Activated naive CD8-positive, alpha-beta T cell treated with anti-CD3 and anti-CD28 coated beads, Interleukin-2, amount 10 ng/mL, durations not matched to agents 7 days and 5 days (primary cell): ENCODE measurements at regions not wholly inside any gene's neighbourhood (a gene's known extent, or its start where the extent isn't known, plus 50 kb on each side); places are given as distances from the start of the nearest gene placed in this dataset.

Source experiments
- ATAC-seq: fragments of 150-1000 bp; cut with Tn5 transposase; one replicate; pipeline ENCODE4 v1.10.0; 2021; ENCODE audit warnings: low read depth, moderate library complexity
- POLR2A ChIA-PET: fragments of 350-600 bp; sonication (Branson Sonifier 250); formaldehyde crosslinking; loops from one replicate; lab custom pipeline; 2021; ENCODE audit warnings: antibody characterized with exemption; lab: Charles Lee
- DNase-seq: peaks from one replicate; pipeline ENCODE4 v3.0.0; 2021
- H3K27ac Mint-ChIP-seq: one replicate; pipeline ENCODE4 v1.8.0; 2022; ENCODE audit warnings: mild to moderate bottlenecking, mixed read lengths
- H3K27me3 Mint-ChIP-seq: one replicate; pipeline ENCODE4 v1.8.0; 2022; ENCODE audit warnings: mild to moderate bottlenecking, moderate library complexity, mixed read lengths
- H3K36me3 Mint-ChIP-seq: one replicate; pipeline ENCODE4 v1.8.0; 2021; ENCODE audit warnings: mild to moderate bottlenecking, mixed read lengths
- H3K4me1 Mint-ChIP-seq: one replicate; pipeline ENCODE4 v1.8.0; 2021; ENCODE audit warnings: mixed read lengths
- H3K4me3 Mint-ChIP-seq: one replicate; pipeline ENCODE4 v1.8.0; 2022; ENCODE audit warnings: mild to moderate bottlenecking, moderate library complexity, mixed read lengths
- H3K9me3 Mint-ChIP-seq: one replicate; pipeline ENCODE4 v1.8.0; 2021; ENCODE audit warnings: mixed read lengths

DNA sequence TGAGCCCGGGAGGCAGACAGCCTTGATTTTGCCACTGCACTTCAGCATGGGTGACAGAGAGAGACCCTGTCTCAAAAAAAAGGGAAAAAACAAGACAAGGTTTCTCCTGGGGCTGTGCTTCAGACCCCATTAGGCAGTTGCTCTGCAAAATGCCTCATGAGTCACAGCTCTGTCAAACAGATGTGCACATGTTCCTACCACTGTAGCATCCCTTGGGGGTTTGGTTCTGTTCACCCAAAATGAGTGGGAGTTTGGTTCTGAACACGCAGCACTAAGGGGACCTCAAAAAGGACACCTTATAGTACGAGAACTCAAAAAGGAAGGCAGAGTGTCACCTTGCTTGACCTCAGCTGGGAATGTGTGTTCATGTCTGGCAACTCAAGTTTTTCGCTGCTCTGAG, 134.9 kb downstream of the RPIA start:
- H3K9me3 Mint-ChIP-seq, result no peaks in the 10 kb centered on the region
- H3K36me3 Mint-ChIP-seq, result no peaks in the 10 kb centered on the region
- H3K27me3 Mint-ChIP-seq, result peaks cover 4% of the 10 kb centered on the region
- no peak for ATAC-seq
- no peak overlapping the region for H3K4me3 Mint-ChIP-seq
- DNase-seq, result no peak
- POLR2A ChIA-PET, result no interaction called here
- no peak overlapping the region for H3K27ac Mint-ChIP-seq
- no peaks in the 10 kb centered on the region for H3K4me1 Mint-ChIP-seq

DNA sequence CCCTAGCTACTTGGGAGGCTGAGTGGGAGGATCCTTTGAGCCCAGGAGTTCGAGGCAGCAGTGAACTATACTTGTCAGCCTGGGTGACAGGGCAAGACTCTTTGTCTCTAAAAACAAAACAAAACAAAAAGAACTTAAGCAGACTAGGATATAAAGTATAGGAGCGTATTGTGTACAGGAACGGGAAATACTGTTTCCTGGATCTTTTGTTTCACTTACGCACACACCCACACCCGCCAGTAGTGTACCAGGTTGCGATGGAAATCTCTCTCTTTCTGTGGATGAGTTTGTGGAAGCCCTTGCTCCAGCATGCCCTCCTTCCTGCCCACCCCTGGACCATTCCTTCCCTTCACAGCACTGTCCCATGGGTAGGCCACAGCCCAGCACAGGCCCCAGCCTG, 136.3 kb downstream of the RPIA start:
- POLR2A ChIA-PET, result no interaction called here
- ATAC-seq (no peak), DNase-seq (no peak)
- Mint-ChIP-seq H3K36me3 (no peaks in the 10 kb centered on the region), H3K27me3 (peaks cover 4% of the 10 kb centered on the region), H3K4me3 (no peak overlapping the region), H3K4me1 (no peaks in the 10 kb centered on the region), H3K9me3 (no peaks in the 10 kb centered on the region), H3K27ac (no peak overlapping the region)

DNA sequence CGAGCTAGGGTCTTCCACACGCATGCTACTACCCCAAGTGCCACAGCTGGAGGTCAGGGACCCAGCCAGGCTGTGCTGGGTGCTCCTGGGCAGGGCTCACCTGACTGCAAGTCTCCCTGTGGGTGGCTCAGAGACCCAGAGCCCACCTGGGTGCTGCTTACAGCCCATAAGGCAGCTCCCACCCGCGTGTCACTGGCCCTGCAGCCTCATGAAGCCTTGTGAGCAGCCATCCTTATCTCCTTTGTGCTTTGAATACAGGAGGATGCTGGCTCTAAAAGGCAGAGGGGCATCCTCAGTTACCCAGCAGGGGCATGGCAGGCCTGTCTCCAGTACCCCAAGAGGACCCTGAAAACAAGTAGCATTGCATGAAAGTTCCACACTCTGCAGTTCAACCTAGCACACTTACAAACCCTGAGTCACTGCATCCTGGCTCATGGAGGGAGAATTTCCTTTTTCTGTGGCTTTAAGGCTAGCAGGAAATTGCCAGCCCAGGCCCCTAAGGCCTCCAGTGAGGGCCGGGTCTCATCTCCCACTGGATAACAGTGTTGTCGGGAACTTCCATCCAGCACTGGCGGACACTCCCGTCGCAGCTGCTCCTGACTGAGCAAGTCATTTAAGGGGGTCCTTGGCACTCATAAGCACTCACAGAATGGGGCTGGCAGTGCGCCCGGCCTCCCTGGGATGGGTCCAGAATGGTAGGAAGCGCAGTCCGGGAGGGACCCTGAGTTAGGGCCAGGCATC, 137.1 kb downstream of the RPIA start:
- Mint-ChIP-seq H3K4me3 (no peak overlapping the region), H3K27me3 (peaks cover 4% of the 10 kb centered on the region), H3K27ac (no peak overlapping the region), H3K36me3 (no peaks in the 10 kb centered on the region), H3K4me1 (no peaks in the 10 kb centered on the region), H3K9me3 (no peaks in the 10 kb centered on the region)
- ATAC-seq, result no peak
- no peak for DNase-seq
- POLR2A ChIA-PET, result no interaction called here

DNA sequence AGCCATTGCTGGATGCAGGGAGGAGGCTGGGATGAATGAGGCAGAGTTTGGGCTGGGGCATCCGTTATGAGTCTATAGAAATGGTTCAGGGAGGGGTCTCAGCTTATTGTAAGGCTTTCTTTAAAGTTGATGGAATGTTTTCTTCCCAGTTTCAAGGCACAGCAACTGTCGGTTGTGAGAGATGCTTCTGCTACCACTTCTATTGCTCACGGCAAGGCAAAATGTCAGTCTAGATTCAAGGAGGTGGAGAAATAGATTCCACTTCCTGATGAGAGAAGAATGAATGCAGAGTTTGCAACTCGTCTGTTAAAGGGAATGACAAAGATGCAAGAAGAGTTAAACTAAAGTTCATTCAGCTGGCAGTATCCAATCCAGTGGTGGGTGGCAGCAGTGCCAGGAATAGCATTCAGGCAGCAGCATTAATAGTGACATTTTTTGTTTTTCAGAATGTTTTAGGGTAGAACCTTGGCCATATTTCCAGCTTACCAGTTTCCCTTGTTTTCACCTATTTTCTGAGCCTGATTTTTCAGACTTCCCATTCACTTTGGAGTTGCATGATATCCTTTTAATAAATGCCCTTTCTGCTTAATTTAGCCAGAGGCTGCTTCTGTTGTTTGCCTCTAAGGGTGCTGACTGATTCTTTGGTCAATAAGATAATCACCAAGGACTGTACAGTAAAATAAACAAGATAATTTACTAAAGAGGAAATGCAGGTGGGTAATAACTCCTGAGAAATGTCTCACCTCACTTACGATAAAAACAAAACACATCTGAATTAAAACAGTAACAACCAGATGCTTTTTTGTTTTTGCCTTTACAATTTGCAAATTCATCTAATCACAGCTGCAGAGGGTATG, 138.4 kb downstream of the RPIA start:
- POLR2A ChIA-PET, result no interaction called here
- Mint-ChIP-seq H3K27me3 (peaks cover 7% of the 10 kb centered on the region), H3K4me1 (no peaks in the 10 kb centered on the region), H3K27ac (no peak overlapping the region), H3K4me3 (no peak overlapping the region), H3K9me3 (no peaks in the 10 kb centered on the region), H3K36me3 (no peaks in the 10 kb centered on the region)
- DNase-seq (no peak), ATAC-seq (no peak)

DNA sequence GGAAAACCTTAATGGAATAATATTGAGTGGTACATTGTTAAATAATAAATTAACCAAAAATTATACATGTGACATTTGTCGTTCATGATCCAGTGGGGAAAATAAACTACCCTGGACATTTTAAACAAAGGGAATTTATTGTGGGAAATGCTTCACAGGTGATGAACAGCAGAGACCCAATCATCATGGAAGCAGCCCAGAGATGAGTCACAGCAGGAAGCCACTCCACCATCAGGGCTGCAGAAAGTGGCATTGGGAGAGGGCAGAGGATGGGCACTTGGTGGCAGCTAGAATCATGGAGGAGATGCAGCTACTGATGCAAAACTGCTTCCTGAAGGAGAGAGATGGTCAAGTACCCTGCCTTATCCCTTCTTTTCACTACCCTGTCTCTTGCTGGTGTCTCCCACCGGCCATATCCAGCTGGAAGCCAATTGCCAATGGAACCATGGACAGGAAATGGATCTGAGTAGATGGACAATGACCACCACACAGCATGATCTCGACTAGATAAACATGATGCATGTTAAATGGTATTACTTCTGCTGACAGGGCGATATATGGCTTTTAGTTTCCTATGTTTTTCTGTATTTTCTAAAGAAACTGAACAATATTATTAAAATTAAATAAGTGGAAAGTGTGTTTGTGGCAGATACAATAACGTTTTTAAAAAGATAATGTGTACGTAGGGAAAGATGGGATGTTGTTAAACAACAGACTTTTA, 139.8 kb downstream of the RPIA start:
- Mint-ChIP-seq H3K27me3 (peaks cover 7% of the 10 kb centered on the region), H3K36me3 (no peaks in the 10 kb centered on the region), H3K27ac (no peak overlapping the region), H3K4me1 (no peaks in the 10 kb centered on the region), H3K9me3 (no peaks in the 10 kb centered on the region), H3K4me3 (no peak overlapping the region)
- ATAC-seq (no peak), DNase-seq (no peak)
- POLR2A ChIA-PET, result no interaction called here

DNA sequence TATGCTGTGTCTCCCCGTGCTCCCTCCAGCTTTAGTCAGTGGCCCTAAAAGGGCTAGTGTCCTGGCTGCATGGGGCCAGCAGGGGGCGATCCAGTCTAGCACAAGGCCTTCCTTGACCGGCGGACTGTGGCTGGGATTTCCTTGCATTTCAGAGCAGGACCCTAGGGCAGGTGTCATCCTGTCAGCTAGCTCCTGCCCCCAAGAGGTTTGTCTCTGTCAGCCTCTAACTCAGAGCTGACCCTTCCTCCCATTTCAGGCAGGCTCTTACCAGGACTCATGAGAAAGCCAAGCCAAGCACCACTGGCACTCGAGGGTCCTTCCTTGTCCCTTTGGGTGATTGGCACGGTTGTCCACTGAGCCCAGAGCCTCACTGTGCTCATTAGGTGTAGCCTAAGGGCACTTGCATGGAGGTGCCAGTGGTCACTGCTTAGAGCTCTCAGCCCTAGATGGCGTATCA, 140.3 kb downstream of the RPIA start:
- DNase-seq, result peak; percentile 55
- peak; percentile 73 for ATAC-seq
- Mint-ChIP-seq H3K27ac (no peak overlapping the region), H3K4me3 (no peak overlapping the region), H3K36me3 (no peaks in the 10 kb centered on the region), H3K4me1 (no peaks in the 10 kb centered on the region), H3K9me3 (no peaks in the 10 kb centered on the region), H3K27me3 (peaks cover 7% of the 10 kb centered on the region)
- POLR2A ChIA-PET, result no interaction called here

DNA sequence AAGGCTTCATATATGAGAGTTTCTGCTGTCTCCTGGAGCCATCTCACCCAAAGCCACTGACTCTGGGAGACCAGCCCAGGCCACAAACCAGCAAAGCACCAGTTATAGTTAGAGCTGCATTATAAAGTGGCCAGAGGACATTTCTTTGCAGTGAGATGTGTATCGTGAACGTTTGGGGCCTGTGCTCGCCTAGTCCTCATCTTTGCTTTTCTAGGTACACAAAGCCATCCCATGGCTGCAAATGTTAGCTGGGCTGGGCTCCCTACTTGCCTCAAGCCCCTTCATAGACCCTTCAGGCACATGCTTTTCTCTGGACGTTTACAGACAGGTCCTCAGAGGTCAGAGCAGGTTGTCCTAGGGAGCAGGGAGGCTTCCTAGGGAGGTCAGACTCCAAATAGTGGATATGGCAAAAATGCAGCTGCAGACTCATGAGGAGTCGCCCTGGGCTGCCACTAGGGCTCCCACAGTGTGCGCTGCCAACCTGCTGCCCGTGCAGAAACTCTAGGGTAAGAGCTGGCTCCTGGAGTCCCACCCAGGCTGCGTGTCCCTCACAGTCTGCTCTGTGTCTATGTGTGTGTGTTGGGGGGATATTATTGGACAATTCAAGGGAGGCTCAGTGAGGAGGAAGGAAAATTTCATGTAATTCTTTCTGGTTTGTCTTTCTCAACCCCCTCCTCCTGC, 141.0 kb downstream of the RPIA start:
- H3K27ac Mint-ChIP-seq, result no peak overlapping the region
- no peak overlapping the region for H3K4me3 Mint-ChIP-seq
- H3K36me3 Mint-ChIP-seq, result no peaks in the 10 kb centered on the region
- H3K9me3 Mint-ChIP-seq, result no peaks in the 10 kb centered on the region
- ATAC-seq, result no peak
- DNase-seq, result no peak
- H3K4me1 Mint-ChIP-seq, result no peaks in the 10 kb centered on the region
- H3K27me3 Mint-ChIP-seq, result peaks cover 7% of the 10 kb centered on the region
- POLR2A ChIA-PET, result no interaction called here

DNA sequence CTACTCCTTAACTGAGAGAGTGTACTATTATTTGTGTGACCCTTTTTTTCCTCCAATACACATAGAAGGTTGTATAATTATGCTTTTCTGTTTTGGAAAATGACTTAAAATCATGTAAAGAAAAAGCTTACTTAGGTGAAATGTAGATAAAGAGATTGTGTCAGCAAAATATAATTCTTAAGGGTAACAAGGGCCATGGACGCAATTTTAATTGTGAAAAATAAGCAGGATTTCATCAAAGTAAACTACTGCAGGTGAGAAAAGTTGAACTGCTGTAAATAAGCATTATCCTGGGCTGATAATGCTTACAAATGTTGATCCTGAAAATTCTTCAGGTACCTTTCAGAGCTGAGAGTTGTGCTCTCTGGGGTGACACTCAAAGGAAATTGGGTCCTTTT, 141.5 kb downstream of the RPIA start:
- Mint-ChIP-seq H3K36me3 (no peaks in the 10 kb centered on the region), H3K27ac (no peak overlapping the region), H3K27me3 (peaks cover 7% of the 10 kb centered on the region), H3K4me3 (no peak overlapping the region), H3K9me3 (no peaks in the 10 kb centered on the region), H3K4me1 (no peaks in the 10 kb centered on the region)
- DNase-seq (no peak), ATAC-seq (no peak)
- POLR2A ChIA-PET, result no interaction called here

DNA sequence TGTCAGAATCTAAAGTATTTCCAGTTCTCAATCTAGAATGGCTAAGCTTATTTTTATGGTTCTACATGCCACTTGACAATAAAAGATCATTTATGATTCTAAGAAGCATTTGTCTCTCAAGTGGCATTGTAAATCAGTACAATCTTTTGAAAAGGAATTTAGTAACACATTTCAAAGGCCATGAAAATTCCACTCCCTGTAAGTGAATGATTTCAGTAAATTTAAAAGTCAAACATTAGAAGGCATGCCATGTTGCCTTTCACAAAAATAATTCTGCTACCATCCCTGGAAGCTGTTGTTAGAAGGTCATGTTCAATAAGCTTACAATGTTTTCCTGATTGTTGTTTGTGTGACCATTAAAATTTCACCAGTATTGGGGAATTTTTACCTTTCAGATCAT, 142.9 kb downstream of the RPIA start:
- peaks cover 10% of the 10 kb centered on the region for H3K27me3 Mint-ChIP-seq
- H3K4me3 Mint-ChIP-seq, result no peak overlapping the region
- H3K9me3 Mint-ChIP-seq, result no peaks in the 10 kb centered on the region
- DNase-seq (no peak), ATAC-seq (no peak)
- H3K27ac Mint-ChIP-seq, result no peak overlapping the region
- POLR2A ChIA-PET, result no interaction called here
- H3K36me3 Mint-ChIP-seq, result no peaks in the 10 kb centered on the region
- no peaks in the 10 kb centered on the region for H3K4me1 Mint-ChIP-seq

DNA sequence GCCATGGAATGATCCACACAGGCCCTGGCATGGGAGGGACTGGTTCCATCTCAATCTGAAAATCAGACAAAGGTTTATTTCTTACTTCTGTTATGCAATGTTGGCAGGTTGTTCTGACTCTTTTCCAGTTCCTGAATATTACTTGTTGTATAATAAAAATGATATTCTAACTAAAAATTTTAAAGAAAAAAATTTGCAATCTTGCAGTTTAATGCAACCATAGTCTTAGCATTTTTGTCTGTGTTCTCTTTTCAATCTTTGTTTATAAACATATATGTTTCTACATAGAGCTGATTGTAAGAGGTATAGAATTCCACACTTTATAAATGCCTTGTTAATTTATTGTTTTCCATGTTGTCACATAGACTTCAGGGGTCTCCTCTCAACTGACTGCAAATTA, 143.4 kb downstream of the RPIA start:
- POLR2A ChIA-PET, result no interaction called here
- DNase-seq, result no peak

DNA sequence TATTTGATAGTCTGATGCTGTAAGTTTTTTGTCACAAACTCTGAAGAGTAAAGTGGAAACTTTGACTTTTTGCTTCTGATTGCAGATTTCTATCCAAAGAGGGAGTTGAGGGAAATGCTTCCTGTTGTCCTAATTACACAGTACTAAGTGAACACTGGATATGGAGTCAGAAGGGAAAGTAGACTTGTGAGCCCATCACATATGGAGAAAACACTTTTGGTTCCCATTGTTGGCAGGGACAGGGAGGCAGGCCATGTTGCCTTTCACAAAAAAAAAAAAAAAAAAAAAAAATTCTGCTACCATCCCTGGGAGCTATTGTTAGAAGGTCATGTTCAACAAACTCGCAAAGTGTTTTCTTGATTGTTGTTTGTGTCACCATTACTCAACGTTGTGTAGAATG, 144.3 kb downstream of the RPIA start:
- ATAC-seq, result no peak
- Mint-ChIP-seq H3K9me3 (no peaks in the 10 kb centered on the region), H3K4me3 (no peak overlapping the region), H3K4me1 (no peaks in the 10 kb centered on the region), H3K27me3 (peaks cover 8% of the 10 kb centered on the region), H3K27ac (no peak overlapping the region), H3K36me3 (no peaks in the 10 kb centered on the region)
- POLR2A ChIA-PET, result no interaction called here
- no peak for DNase-seq

More for the DNA sequence above, 143.4 kb downstream of the RPIA start:
- ATAC-seq, result no peak
- Mint-ChIP-seq H3K9me3 (no peaks in the 10 kb centered on the region), H3K27me3 (peaks cover 10% of the 10 kb centered on the region), H3K4me3 (no peak overlapping the region), H3K27ac (no peak overlapping the region), H3K4me1 (no peaks in the 10 kb centered on the region), H3K36me3 (no peaks in the 10 kb centered on the region)

DNA sequence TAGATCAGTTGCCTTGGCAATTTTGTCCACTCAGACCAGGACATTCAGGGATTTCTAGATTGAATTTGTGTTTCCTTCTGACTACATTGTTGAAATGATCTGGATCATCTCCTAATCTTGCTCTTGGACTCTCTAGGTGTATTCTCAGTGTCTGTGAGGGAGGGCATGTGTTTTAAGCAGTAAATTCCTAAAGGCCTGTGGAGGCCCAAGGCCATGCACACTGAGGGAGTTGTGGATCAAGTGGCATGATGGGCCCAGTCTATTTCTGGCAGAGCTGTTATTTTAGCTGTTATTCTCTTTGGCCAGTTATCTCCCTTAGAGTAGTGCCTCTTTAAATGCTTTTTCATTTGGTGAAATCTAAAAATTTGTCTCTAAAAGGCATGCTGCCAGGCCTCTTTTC, 144.9 kb downstream of the RPIA start:
- POLR2A ChIA-PET, result no interaction called here
- DNase-seq, result no peak
- no peak overlapping the region for H3K4me3 Mint-ChIP-seq
- H3K4me1 Mint-ChIP-seq, result no peaks in the 10 kb centered on the region
- H3K27me3 Mint-ChIP-seq, result peaks cover 8% of the 10 kb centered on the region
- H3K36me3 Mint-ChIP-seq, result no peaks in the 10 kb centered on the region
- no peaks in the 10 kb centered on the region for H3K9me3 Mint-ChIP-seq
- no peak for ATAC-seq
- no peak overlapping the region for H3K27ac Mint-ChIP-seq

DNA sequence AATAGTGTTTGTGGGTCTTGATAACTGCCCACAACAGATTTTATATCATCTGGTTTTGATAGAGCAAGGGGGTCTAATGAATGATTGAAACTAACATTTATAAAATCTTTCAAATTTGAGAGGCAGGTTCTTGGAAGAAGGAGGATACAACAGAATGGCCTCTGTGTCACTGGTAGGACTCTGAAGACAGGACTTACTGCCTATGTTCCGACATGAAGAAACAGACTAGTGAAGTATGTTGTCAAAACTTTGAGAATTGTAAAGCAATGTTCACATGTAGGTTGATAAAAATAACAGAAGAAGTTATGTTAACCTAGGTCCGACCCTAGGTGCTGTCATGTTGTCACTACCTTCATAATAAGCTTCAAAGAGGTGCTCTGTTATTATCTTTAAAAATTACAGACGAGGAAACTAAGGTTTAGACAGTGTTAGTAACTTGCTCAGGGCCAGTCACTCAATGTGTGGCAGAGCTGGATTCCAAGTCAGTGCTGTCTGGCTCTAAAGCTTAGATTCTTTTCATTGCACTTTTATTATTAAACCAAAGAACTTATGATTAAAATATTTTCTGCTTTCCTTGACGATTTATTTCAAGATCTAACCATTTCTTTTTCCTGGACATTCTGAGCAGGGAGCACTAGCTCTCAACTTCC, 146.2 kb downstream of the RPIA start:
- Mint-ChIP-seq H3K4me3 (no peak overlapping the region), H3K9me3 (no peaks in the 10 kb centered on the region), H3K36me3 (no peaks in the 10 kb centered on the region), H3K4me1 (no peaks in the 10 kb centered on the region), H3K27me3 (peaks cover 11% of the 10 kb centered on the region), H3K27ac (no peak overlapping the region)
- DNase-seq (no peak), ATAC-seq (no peak)
- POLR2A ChIA-PET, result no interaction called here
